ENCODE measurements at regions not wholly inside any gene's neighbourhood (a gene's known extent, or its start where the extent isn't known, plus 50 kb on each side); places are given as distances from the start of the nearest gene placed in this dataset.
"Not testable (repeated sequence)": the region's sequence is repeated elsewhere in the genome, so short reads cannot be mapped to it uniquely, and the experiment has no call there.

- DNase-seq (ENCODE audit: extremely low spot score, unreplicated experiment), result no peak
- TF ChIP-seq CTCF (IDR thresholded peaks at IDR 0.05), result no peak
- Mint-ChIP-seq H3K9me3 (ENCODE audit: unreplicated experiment) (no peaks in the 10 kb centered on the region), H3K27ac (ENCODE audit: unreplicated experiment) (no peak overlapping the region), H3K27me3 (ENCODE audit: unreplicated experiment) (peaks cover 7% of the 10 kb centered on the region), H3K4me3 (ENCODE audit: unreplicated experiment) (no peak overlapping the region), H3K36me3 (ENCODE audit: unreplicated experiment) (no peaks in the 10 kb centered on the region), H3K4me1 (ENCODE audit: unreplicated experiment) (peaks cover 3% of the 10 kb centered on the region)
These were observed 397.9 kb downstream of the COG6 start for GRCh38 chr13:40053401-40053800.

DNA sequence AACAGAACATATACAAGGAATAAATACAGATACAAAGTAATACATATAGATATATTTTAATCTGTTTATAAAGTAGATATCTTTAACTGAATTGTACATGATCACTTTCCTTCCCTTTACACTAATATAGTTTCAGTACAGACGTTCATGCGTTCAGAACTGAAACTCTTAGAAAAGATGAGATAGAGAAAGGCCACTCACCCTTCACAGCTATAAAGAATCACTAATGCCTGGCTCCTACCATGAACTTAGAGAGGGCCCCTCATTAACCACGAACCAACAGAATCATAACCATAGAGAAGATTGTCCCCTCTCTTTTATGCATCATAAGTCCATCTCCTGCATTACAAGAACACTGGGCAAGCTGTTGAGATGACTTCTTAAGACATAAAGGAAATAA, 399.0 kb downstream of the COG6 start:
- not testable (repeated sequence) for H3K4me3 Mint-ChIP-seq (ENCODE audit: unreplicated experiment); DNase-seq (ENCODE audit: extremely low spot score, unreplicated experiment); H3K4me1 Mint-ChIP-seq (ENCODE audit: unreplicated experiment); H3K9me3 Mint-ChIP-seq (ENCODE audit: unreplicated experiment); H3K36me3 Mint-ChIP-seq (ENCODE audit: unreplicated experiment); H3K27ac Mint-ChIP-seq (ENCODE audit: unreplicated experiment); H3K27me3 Mint-ChIP-seq (ENCODE audit: unreplicated experiment)

- Mint-ChIP-seq H3K4me3 (ENCODE audit: unreplicated experiment) (no peak overlapping the region), H3K27me3 (ENCODE audit: unreplicated experiment) (peaks cover 1% of the 10 kb centered on the region), H3K27ac (ENCODE audit: unreplicated experiment) (no peak overlapping the region), H3K9me3 (ENCODE audit: unreplicated experiment) (no peaks in the 10 kb centered on the region), H3K4me1 (ENCODE audit: unreplicated experiment) (peaks cover 16% of the 10 kb centered on the region), H3K36me3 (ENCODE audit: unreplicated experiment) (no peaks in the 10 kb centered on the region)
- DNase-seq (ENCODE audit: extremely low spot score, unreplicated experiment), result no peak
- TF ChIP-seq CTCF (IDR thresholded peaks at IDR 0.05), result no peak
These were observed 401.6 kb downstream of the COG6 start for GRCh38 chr13:40056898-40057619.

- H3K9me3 Mint-ChIP-seq (ENCODE audit: unreplicated experiment), result no peaks in the 10 kb centered on the region
- no peak for TF ChIP-seq CTCF (IDR thresholded peaks at IDR 0.05)
- H3K27me3 Mint-ChIP-seq (ENCODE audit: unreplicated experiment), result no peaks in the 10 kb centered on the region
- H3K36me3 Mint-ChIP-seq (ENCODE audit: unreplicated experiment), result no peaks in the 10 kb centered on the region
- no peak overlapping the region for H3K4me3 Mint-ChIP-seq (ENCODE audit: unreplicated experiment)
- H3K4me1 Mint-ChIP-seq (ENCODE audit: unreplicated experiment), result peaks cover 24% of the 10 kb centered on the region
- H3K27ac Mint-ChIP-seq (ENCODE audit: unreplicated experiment), result no peak overlapping the region
- DNase-seq (ENCODE audit: extremely low spot score, unreplicated experiment), result no peak
These were observed 403.3 kb downstream of the COG6 start for GRCh38 chr13:40058757-40059236.

DNA sequence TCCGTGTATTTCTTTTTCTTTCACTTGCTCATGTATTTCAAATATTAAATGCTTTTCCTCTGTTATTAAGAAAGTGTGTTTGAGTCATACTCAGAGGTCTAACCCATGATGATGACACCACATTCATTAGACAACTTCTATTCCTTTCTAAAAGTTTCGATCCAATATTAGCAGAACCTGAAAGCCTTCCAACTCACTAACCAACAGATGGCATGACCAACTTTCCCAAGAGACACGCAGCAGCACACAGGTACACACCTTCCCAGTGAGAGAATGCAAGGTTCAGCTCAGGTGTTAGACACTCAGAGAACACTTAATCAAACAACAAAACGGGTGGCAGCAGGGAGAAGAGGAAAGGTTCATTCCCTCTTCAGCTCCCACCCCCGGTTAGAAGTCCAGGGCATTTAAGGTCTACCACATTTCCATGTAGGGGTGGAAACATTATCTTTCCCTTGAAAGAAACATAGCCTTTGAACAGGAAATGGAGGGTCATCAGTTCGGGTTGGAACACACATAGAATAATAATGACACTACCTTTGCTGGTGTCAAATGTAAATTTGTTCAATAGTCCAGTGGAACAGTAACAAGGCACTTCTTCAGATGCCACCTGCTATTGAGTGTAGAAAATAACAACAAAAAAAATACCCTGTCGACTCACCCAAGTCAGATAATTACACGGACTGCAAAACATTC, 404.2 kb downstream of the COG6 start:
- H3K36me3 Mint-ChIP-seq (ENCODE audit: unreplicated experiment), result no peaks in the 10 kb centered on the region
- H3K4me1 Mint-ChIP-seq (ENCODE audit: unreplicated experiment), result peaks cover 33% of the 10 kb centered on the region
- H3K9me3 Mint-ChIP-seq (ENCODE audit: unreplicated experiment), result no peaks in the 10 kb centered on the region
- DNase-seq (ENCODE audit: extremely low spot score, unreplicated experiment), result no peak
- H3K4me3 Mint-ChIP-seq (ENCODE audit: unreplicated experiment), result no peak overlapping the region
- H3K27me3 Mint-ChIP-seq (ENCODE audit: unreplicated experiment), result no peaks in the 10 kb centered on the region
- no peak overlapping the region for H3K27ac Mint-ChIP-seq (ENCODE audit: unreplicated experiment)
- TF ChIP-seq CTCF (IDR thresholded peaks at IDR 0.05), result no peak
